Kidney glomerular epithelial cell (primary cell): ENCODE measurements at regions not wholly inside any gene's neighbourhood (a gene's known extent, or its start where the extent isn't known, plus 50 kb on each side); places are given as distances from the start of the nearest gene placed in this dataset.
"Not testable (repeated sequence)": the region's sequence is repeated elsewhere in the genome, so short reads cannot be mapped to it uniquely, and the experiment has no call there.

ENCODE experiments used
- DNase-seq: peaks from one replicate; lab custom pipeline; 2025; lab: John Stamatoyannopoulos, UW

DNA sequence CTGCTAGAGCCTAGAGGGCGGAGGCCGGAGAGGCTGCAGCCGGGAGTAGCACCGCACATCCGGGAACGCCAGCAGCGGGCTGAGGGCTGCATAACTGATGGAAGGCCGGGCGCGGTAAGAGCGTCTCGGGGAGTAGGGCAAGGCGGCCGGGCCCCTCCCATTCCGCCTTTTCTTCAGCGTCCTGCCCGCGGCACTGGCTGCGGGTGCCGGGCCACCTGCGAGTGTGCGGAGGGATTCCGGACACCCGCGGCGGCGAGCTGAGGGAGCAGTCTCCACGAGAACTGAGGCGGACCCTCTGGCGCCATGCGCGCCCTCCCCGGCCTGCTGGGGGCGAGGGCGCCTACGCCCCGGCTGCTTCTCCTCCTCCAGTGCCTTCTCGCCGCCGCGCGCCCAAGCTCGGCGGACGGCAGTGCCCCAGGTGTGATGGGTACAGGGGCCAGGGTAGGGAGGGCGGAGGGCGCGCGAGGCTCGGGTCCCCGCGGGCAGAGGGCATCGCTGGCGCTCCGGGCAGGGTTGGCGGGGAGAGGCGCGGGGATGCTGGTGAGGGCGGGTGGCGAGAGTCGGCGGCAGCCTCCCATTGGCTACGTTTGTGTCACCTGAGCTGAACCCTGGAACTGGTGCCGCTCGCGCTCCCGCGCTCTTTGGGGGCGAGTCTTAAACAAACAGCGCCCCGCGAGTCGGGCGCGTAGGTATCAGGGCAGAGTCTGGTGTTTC, 334.4 kb downstream of the SRGAP2C start:
- no peak for DNase-seq

DNA sequence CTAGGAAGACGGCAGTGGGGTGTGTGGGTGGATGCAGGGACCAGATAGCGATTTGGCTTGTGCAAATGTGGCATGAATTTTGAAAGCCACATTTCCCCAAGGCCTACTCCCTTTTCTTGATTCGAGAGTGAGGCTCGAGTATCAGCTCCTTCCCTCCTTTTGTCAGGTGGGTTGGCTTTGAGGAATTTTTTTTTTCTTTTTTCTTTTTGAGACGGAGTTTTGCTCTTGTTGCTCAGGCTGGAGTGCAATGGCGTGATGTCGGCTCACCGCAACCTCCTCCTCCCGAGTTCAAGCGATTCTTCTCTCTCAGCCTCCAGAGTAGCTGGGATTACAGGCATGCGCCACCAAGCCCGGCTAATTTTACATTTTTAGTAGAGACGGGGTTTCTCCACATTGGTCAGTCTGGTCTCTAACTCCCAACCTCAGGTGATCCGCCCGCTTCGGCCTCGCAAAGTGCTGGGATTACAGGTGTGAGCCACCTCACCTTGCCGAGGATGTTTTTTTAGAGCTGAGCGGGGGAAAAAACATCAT, 335.0 kb downstream of the SRGAP2C start:
- not testable (repeated sequence) for DNase-seq

DNA sequence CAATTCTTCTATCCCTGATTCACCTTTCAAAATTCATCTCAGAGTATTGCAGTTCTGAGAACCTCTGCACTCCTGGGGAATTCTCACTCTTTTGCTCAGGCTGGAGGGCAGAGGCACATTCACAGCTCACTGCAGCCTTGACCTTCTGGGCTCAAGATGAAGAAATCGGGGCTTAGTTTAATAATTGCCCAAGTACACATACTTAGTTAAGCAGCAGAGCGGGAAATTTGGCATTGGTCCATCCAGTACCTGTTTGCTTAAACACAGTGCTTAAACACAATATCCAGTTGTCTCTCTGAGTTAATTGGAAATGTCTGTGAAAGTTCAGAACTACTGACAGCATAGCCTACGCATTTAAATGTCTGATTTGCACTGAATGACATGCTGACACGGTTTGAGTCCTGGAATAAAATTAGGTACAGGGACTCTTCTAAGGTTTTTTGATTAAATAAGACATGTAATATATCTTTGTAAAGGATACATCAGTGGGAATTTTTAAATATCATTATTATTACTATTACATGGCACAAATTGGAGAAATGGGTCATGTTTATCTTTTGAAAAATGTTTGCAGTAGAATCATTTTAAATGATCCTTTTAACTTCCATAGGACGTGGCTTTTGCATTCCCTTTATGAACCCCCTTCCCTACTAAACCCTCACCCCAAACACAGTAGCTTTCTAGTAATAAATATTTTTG, 337.4 kb downstream of the SRGAP2C start:
- DNase-seq: peak; percentile 81

DNA sequence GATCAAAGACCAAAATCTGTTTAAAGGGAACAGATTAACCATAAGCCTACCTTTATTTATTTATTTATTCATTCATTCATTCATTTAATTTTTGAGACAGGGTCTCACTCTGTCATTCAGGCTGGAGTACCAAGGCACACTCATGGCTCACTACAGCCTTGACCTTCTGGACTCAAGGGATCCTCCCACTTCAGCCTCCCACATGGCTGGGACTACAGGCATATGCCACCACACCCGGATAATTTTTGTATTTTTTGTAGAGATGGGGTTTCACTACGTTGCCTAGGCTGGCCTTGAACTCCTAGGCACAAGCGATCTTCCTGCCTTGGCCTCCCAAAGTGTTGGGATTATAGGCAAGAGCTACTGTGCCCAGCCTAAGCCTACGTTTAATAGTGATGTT, 338.3 kb downstream of the SRGAP2C start:
- DNase-seq: not testable (repeated sequence)

GRCh38 chr1:121525355-121525754, 340.6 kb downstream of the SRGAP2C start:
- no peak for DNase-seq

DNA sequence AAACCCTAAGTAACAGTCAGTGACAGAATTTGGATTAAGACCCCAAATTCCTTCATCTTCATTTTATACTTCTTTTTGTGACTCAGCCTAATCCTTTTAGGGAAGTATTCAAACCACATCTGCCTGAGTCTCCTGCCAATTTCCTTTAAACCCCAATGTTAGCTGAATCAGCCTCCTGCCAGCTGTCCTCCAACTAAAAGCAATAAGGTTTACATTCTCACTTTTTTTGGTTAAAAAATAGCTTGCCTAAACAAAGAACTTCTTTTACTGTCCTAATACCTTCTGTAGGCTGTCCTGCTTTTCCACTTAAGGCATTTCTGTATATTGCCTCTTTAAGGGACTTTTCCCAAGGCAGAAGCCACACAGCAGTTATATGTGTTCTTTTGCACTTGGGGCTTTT, 344.2 kb downstream of the SRGAP2C start:
- not testable (repeated sequence) for DNase-seq

GRCh38 chr1:121530026-121530425, 345.3 kb downstream of the SRGAP2C start:
- not testable (repeated sequence) for DNase-seq

DNA sequence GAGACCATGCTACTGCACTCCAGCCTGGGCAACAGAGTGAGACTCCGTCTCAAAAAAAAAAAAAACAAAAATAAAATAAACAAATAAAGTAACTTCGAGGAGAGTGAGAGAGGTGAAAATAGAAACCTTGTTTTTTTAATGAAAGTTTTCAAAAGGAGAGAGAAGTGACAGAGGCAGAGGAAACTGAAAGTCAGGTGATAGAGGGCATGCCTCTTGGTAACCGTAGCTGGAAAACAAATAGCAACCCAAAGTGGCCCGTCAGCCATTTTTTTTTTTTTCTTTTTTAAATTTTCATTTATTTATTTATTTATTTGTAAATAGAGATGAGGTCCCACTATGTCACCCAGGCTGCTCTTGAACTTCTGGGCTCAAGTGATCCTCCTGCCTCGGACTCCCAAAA, 347.0 kb downstream of the SRGAP2C start:
- not testable (repeated sequence) for DNase-seq

- DNase-seq: not testable (repeated sequence)
These were observed 353.4 kb downstream of the SRGAP2C start for GRCh38 chr1:121538148-121538547.

GRCh38 chr1:121538943-121539575, 354.3 kb downstream of the SRGAP2C start:
- no peak for DNase-seq

GRCh38 chr1:121543988-121544387, 359.2 kb downstream of the SRGAP2C start:
- DNase-seq: not testable (repeated sequence)

DNA sequence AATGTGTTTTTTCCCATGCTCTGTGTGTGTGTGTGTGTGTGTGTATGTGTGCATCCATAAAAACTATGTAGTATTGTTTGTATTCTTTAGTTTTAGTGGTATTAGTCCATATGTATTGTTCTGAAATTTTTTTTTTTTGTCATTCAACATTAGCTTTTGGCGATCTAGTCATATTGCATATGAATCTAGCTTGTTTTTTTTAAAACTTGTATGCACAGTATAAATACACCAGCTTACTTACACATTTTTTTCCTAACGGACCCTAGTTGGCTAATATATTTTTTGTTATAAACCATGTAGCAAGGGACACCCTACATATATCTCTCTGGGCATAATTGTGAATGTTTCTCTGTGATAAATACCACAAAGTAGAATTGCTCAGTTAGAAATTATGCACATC, 359.7 kb downstream of the SRGAP2C start:
- no peak for DNase-seq

GRCh38 chr1:121545899-121546298, 361.1 kb downstream of the SRGAP2C start:
- not testable (repeated sequence) for DNase-seq

DNA sequence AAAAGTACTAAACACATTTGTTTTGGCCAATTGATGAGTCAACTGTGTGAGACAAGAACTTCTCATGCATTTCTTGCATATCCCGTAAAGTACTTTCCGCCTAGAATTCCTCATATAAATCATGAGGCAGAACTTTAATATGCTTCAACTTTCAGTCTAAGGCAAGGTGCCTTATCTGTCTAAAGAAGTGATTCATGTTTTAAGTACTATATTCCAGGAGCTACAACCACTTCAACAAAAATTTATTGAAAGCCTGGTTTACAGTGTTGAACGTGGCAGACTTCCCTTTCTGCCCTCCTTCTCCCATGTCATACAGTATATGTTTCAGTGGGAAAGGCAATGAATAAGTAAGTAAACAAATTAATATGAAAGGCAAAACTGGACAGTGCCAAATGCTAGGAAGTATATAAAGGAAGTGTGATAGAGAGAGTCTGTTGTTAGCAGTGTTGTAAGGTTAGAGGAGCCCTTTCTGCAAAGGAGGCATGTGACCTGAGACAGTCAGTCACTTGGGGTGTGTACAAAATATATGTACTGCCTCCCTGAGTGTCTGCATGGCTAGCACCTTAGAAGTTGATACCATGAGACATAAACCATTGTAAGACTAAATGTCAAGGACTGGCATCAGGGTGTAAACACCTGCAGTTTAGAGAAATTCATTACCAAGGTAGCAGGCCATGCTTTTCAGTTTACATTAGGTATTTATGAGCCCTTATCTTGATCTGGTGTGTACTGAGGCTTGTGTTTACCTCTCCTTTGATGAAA, 362.2 kb downstream of the SRGAP2C start:
- no peak for DNase-seq

- DNase-seq: not testable (repeated sequence)
These were observed 363.0 kb downstream of the SRGAP2C start for GRCh38 chr1:121547726-121548125.

- not testable (repeated sequence) for DNase-seq
These were observed 366.0 kb downstream of the SRGAP2C start for GRCh38 chr1:121550817-121551216.

GRCh38 chr1:121551491-121551890, 366.7 kb downstream of the SRGAP2C start:
- DNase-seq: not testable (repeated sequence)

- not testable (repeated sequence) for DNase-seq
These were observed 371.8 kb downstream of the SRGAP2C start for GRCh38 chr1:121556560-121556959.

DNA sequence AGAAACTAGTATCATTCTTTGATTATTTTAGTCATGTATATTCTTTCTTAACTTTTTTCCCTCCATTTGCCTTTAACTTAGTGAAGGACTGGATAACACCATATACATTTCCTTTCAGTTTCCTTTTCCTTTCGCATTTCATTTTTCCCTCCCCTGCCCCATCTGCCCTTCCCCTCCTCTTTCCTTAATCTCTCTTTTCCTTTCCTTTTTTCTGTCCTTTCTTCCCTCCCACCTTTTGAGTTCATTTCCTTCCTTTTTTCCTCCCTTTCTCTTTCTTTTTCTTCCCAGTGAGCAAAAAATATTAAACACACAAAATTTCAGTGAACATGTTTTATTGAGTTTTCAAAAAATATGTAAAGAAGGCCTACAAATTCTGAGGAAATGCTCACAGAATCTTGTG, 373.3 kb downstream of the SRGAP2C start:
- DNase-seq: not testable (repeated sequence)

DNA sequence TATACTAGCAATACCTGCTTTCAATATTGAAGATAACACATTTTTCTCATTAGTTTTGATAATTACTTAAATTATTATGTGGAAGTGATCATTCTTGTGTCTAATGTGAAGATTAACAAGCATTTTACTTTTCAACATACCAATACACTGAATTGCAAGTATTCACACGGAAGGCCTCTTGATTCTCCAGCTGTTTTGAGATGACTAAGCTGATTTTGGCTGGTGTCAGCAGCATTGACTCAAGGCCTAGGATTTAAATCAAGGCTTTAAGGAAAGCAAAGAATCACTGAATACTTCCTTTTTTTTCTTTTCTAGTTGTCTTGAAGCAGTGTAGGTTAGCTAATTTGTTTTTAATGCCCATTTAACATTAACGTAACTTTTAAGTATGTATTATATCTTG, 373.7 kb downstream of the SRGAP2C start:
- DNase-seq: peak; percentile 35

DNA sequence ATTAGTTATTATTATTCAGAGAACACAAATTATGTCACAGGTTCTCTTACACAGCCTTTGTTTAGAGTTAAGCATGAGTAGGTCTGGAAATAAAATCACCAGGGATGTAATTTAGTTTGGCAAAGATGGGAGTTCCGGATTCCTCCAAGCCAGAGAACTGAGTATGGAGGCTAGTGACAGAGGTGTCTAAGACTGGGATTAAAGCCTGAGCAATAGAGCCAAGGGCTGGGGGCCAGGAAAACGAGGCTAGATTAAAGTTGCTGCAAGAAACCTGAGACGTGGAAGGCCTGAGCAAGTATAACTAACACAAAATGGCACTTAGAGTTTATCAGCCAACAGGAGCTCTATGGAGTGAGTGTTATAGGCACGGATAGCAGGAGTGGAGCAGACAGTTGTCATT, 381.6 kb downstream of the SRGAP2C start:
- no peak for DNase-seq

DNA sequence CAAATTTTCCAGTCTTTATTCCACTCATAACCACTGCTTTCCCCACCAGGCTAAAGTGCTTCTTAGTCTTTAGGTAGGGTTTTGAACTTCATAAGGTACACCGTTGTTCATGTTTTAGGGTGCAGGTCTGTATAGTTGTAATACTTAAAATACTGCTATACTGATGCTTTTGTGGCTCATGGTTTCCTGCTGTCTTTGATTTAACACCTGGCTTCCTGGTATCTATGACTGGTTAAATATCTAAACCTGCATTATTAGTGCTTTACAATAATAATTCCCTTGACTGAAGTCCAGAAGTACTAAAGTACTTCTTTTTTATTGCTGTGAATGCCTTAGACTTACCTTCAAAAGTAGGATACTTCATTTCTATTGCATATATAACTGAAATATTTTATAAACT, 384.7 kb downstream of the SRGAP2C start:
- DNase-seq: no peak
